ENCODE measurements at regions not wholly inside any gene's neighbourhood (a gene's known extent, or its start where the extent isn't known, plus 50 kb on each side); places are given as distances from the start of the nearest gene placed in this dataset.
"Not testable (repeated sequence)": the region's sequence is repeated elsewhere in the genome, so short reads cannot be mapped to it uniquely, and the experiment has no call there.

- no peak overlapping the region for H3K27ac Mint-ChIP-seq
- no peaks in the 10 kb centered on the region for H3K9me3 Mint-ChIP-seq
- no peaks in the 10 kb centered on the region for H3K36me3 Mint-ChIP-seq (ENCODE audit: low read depth)
- no peaks in the 10 kb centered on the region for H3K4me1 Mint-ChIP-seq
- H3K4me3 Mint-ChIP-seq = no peak overlapping the region
- ATAC-seq (replicated peaks) = no peak
- no peaks in the 10 kb centered on the region for H3K27me3 Mint-ChIP-seq
These were observed 170.8 kb upstream of the ZNF217 start for GRCh38 chr20:53764415-53764800.

GRCh38 chr20:53763707-53764414 lies 170.2 kb upstream of the ZNF217 start:
- Mint-ChIP-seq H3K4me3 (no peak overlapping the region), H3K27me3 (no peaks in the 10 kb centered on the region), H3K4me1 (no peaks in the 10 kb centered on the region), H3K9me3 (no peaks in the 10 kb centered on the region), H3K27ac (peak overlapping the region; percentile 9), H3K36me3 (ENCODE audit: low read depth) (no peaks in the 10 kb centered on the region)
- no peak for ATAC-seq (replicated peaks)

GRCh38 chr20:53762423-53762798 lies 168.8 kb upstream of the ZNF217 start:
- H3K27ac Mint-ChIP-seq; H3K4me3 Mint-ChIP-seq; H3K9me3 Mint-ChIP-seq; H3K27me3 Mint-ChIP-seq; H3K4me1 Mint-ChIP-seq; H3K36me3 Mint-ChIP-seq (ENCODE audit: low read depth); ATAC-seq (replicated peaks): not testable (repeated sequence)

GRCh38 chr20:53760025-53760441 lies 166.4 kb upstream of the ZNF217 start:
- ATAC-seq (replicated peaks) = no peak
- Mint-ChIP-seq H3K4me1 (peaks cover 4% of the 10 kb centered on the region), H3K9me3 (no peaks in the 10 kb centered on the region), H3K27me3 (no peaks in the 10 kb centered on the region), H3K4me3 (no peak overlapping the region), H3K27ac (no peak overlapping the region), H3K36me3 (ENCODE audit: low read depth) (no peaks in the 10 kb centered on the region)

- no peaks in the 10 kb centered on the region for H3K36me3 Mint-ChIP-seq (ENCODE audit: low read depth)
- peaks cover 19% of the 10 kb centered on the region for H3K4me1 Mint-ChIP-seq
- H3K9me3 Mint-ChIP-seq = no peaks in the 10 kb centered on the region
These were observed 163.9 kb upstream of the ZNF217 start for GRCh38 chr20:53757472-53757913.

GRCh38 chr20:53755733-53756531 lies 162.3 kb upstream of the ZNF217 start:
- no peak overlapping the region for H3K27ac Mint-ChIP-seq
- no peaks in the 10 kb centered on the region for H3K27me3 Mint-ChIP-seq
- ATAC-seq (replicated peaks) = no peak
- no peaks in the 10 kb centered on the region for H3K9me3 Mint-ChIP-seq
- H3K36me3 Mint-ChIP-seq (ENCODE audit: low read depth) = no peaks in the 10 kb centered on the region
- H3K4me1 Mint-ChIP-seq = peaks cover 31% of the 10 kb centered on the region
- H3K4me3 Mint-ChIP-seq = peak overlapping the region; percentile 74

More at GRCh38 chr20:53757472-53757913, 163.9 kb upstream of the ZNF217 start:
- no peak overlapping the region for H3K4me3 Mint-ChIP-seq
- ATAC-seq (replicated peaks) = no peak
- no peaks in the 10 kb centered on the region for H3K27me3 Mint-ChIP-seq
- no peak overlapping the region for H3K27ac Mint-ChIP-seq

GRCh38 chr20:53753880-53754459 lies 160.3 kb upstream of the ZNF217 start:
- Mint-ChIP-seq H3K4me3 (peak overlapping the region; percentile 74), H3K27ac (peak overlapping the region; percentile 92), H3K4me1 (peaks cover 38% of the 10 kb centered on the region), H3K9me3 (no peaks in the 10 kb centered on the region), H3K36me3 (ENCODE audit: low read depth) (no peaks in the 10 kb centered on the region), H3K27me3 (no peaks in the 10 kb centered on the region)
- ATAC-seq (replicated peaks) = no peak

- Mint-ChIP-seq H3K4me3 (peak overlapping the region; percentile 74), H3K27me3 (no peaks in the 10 kb centered on the region), H3K4me1 (peaks cover 41% of the 10 kb centered on the region), H3K27ac (peak overlapping the region; percentile 92), H3K36me3 (ENCODE audit: low read depth) (no peaks in the 10 kb centered on the region), H3K9me3 (no peaks in the 10 kb centered on the region)
- ATAC-seq (replicated peaks) = no peak
These were observed 159.6 kb upstream of the ZNF217 start for GRCh38 chr20:53752971-53753879.

- no peak for ATAC-seq (replicated peaks)
- Mint-ChIP-seq H3K9me3 (no peaks in the 10 kb centered on the region), H3K36me3 (ENCODE audit: low read depth) (no peaks in the 10 kb centered on the region), H3K4me1 (peaks cover 41% of the 10 kb centered on the region), H3K4me3 (peak overlapping the region; percentile 74), H3K27ac (peak overlapping the region; percentile 92), H3K27me3 (no peaks in the 10 kb centered on the region)
These were observed 158.9 kb upstream of the ZNF217 start for GRCh38 chr20:53752583-53752970.

GRCh38 chr20:53751620-53752318 lies 158.1 kb upstream of the ZNF217 start:
- Mint-ChIP-seq H3K27ac (peak overlapping the region; percentile 92), H3K27me3 (no peaks in the 10 kb centered on the region), H3K9me3 (no peaks in the 10 kb centered on the region), H3K36me3 (ENCODE audit: low read depth) (no peaks in the 10 kb centered on the region), H3K4me3 (peak overlapping the region; percentile 74), H3K4me1 (peaks cover 41% of the 10 kb centered on the region)
- ATAC-seq (replicated peaks) = no peak

- peak; percentile 78 for ATAC-seq (replicated peaks)
- no peaks in the 10 kb centered on the region for H3K36me3 Mint-ChIP-seq (ENCODE audit: low read depth)
- H3K27ac Mint-ChIP-seq = peak overlapping the region; percentile 92
- peak overlapping the region; percentile 74 for H3K4me3 Mint-ChIP-seq
- peaks cover 41% of the 10 kb centered on the region for H3K4me1 Mint-ChIP-seq
- no peaks in the 10 kb centered on the region for H3K9me3 Mint-ChIP-seq
- H3K27me3 Mint-ChIP-seq = no peaks in the 10 kb centered on the region
These were observed 157.4 kb upstream of the ZNF217 start for GRCh38 chr20:53750827-53751619.

- Mint-ChIP-seq H3K27ac (peak overlapping the region; percentile 36), H3K36me3 (ENCODE audit: low read depth) (no peaks in the 10 kb centered on the region), H3K4me1 (peaks cover 36% of the 10 kb centered on the region), H3K4me3 (no peak overlapping the region), H3K27me3 (no peaks in the 10 kb centered on the region), H3K9me3 (no peaks in the 10 kb centered on the region)
- ATAC-seq (replicated peaks) = no peak
These were observed 155.9 kb upstream of the ZNF217 start for GRCh38 chr20:53749499-53749898.

GRCh38 chr20:53748821-53749421 lies 155.3 kb upstream of the ZNF217 start:
- H3K4me1 Mint-ChIP-seq = peaks cover 31% of the 10 kb centered on the region
- no peak overlapping the region for H3K4me3 Mint-ChIP-seq
- peak overlapping the region; percentile 36 for H3K27ac Mint-ChIP-seq
- H3K36me3 Mint-ChIP-seq (ENCODE audit: low read depth) = no peaks in the 10 kb centered on the region
- no peak for ATAC-seq (replicated peaks)
- no peaks in the 10 kb centered on the region for H3K27me3 Mint-ChIP-seq
- H3K9me3 Mint-ChIP-seq = no peaks in the 10 kb centered on the region

Measured in activated T-helper 17 cell treated with anti-CD3 and anti-CD28 coated beads, Interleukin-2, amount 50 U/mL, for 72 hours (primary cell).